ENCODE measurements at regions not wholly inside any gene's neighbourhood (a gene's known extent, or its start where the extent isn't known, plus 50 kb on each side); places are given as distances from the start of the nearest gene placed in this dataset.
"Not testable (repeated sequence)": the region's sequence is repeated elsewhere in the genome, so short reads cannot be mapped to it uniquely, and the experiment has no call there.

GRCh38 chr1:198950036-198950435, 311.2 kb downstream of the PTPRC start:
- H3K4me1 ChIP-seq: no peaks in the 10 kb centered on the region
- no peaks in the 10 kb centered on the region for H3K9me3 ChIP-seq
- intact Hi-C loops (cut with DNase I): no loop called here
- DNase-seq (ENCODE audit: extremely low spot score in 2 of 2): no peak
- TF ChIP-seq, protein P1, sequence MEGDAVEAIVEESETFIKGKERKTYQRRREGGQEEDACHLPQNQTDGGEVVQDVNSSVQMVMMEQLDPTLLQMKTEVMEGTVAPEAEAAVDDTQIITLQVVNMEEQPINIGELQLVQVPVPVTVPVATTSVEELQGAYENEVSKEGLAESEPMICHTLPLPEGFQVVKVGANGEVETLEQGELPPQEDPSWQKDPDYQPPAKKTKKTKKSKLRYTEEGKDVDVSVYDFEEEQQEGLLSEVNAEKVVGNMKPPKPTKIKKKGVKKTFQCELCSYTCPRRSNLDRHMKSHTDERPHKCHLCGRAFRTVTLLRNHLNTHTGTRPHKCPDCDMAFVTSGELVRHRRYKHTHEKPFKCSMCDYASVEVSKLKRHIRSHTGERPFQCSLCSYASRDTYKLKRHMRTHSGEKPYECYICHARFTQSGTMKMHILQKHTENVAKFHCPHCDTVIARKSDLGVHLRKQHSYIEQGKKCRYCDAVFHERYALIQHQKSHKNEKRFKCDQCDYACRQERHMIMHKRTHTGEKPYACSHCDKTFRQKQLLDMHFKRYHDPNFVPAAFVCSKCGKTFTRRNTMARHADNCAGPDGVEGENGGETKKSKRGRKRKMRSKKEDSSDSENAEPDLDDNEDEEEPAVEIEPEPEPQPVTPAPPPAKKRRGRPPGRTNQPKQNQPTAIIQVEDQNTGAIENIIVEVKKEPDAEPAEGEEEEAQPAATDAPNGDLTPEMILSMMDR (IDR thresholded peaks at IDR 0.05): no peak
- TF ChIP-seq POLR2A (IDR thresholded peaks at IDR 0.05) (no peak), POLR2AphosphoS5 (IDR thresholded peaks at IDR 0.05; ENCODE audit: insufficient read depth in 1 of 2, low read depth in 1 of 2) (no peak)
- no peak overlapping the region for H3K27ac ChIP-seq
- H3K36me3 ChIP-seq: no peaks in the 10 kb centered on the region
- no peak overlapping the region for H3K4me3 ChIP-seq
- H3K27me3 ChIP-seq: no peaks in the 10 kb centered on the region

- intact Hi-C loops (cut with DNase I): no loop called here
- no peaks in the 10 kb centered on the region for H3K36me3 ChIP-seq
- no peak overlapping the region for H3K27ac ChIP-seq
- TF ChIP-seq POLR2A (IDR thresholded peaks at IDR 0.05) (no peak), POLR2AphosphoS5 (IDR thresholded peaks at IDR 0.05; ENCODE audit: insufficient read depth in 1 of 2, low read depth in 1 of 2) (no peak)
- TF ChIP-seq, protein P1 (IDR thresholded peaks at IDR 0.05): no peak
- no peaks in the 10 kb centered on the region for H3K9me3 ChIP-seq
- no peaks in the 10 kb centered on the region for H3K4me1 ChIP-seq
- no peaks in the 10 kb centered on the region for H3K27me3 ChIP-seq
- no peak for DNase-seq (ENCODE audit: extremely low spot score in 2 of 2)
- H3K4me3 ChIP-seq: no peak overlapping the region
Observed at GRCh38 chr1:198955085-198955484, 316.2 kb downstream of the PTPRC start.

DNA sequence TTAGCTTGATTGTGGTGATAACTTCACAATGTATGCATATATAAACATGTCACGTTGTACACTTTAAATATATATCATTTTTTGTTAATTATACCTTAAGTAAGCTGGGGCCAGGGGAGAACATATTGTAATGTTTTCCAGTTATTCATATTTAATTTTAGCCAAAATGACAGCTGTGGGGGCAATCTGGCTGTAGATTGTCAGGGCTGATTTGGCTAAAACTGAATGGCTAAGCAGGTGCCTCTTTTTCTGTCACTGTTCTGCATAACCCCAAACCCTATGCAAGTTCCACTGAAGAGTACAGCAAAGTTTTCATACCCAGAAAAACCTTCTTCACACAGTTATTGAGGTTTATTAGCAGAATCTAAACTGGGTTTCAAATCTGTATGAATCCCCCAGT, 318.2 kb downstream of the PTPRC start:
- Histone ChIP-seq H3K27ac (no peak overlapping the region), H3K4me1 (no peaks in the 10 kb centered on the region), H3K9me3 (no peaks in the 10 kb centered on the region), H3K36me3 (no peaks in the 10 kb centered on the region), H3K27me3 (no peaks in the 10 kb centered on the region), H3K4me3 (no peak overlapping the region)
- no peak for DNase-seq (ENCODE audit: extremely low spot score in 2 of 2)
- intact Hi-C loops (cut with DNase I): no loop called here
- TF ChIP-seq POLR2AphosphoS5 (IDR thresholded peaks at IDR 0.05; ENCODE audit: insufficient read depth in 1 of 2, low read depth in 1 of 2): no peak

GRCh38 chr1:198959032-198959431, 320.2 kb downstream of the PTPRC start:
- Histone ChIP-seq H3K27me3 (no peaks in the 10 kb centered on the region), H3K4me3 (no peak overlapping the region), H3K36me3 (no peaks in the 10 kb centered on the region), H3K9me3 (no peaks in the 10 kb centered on the region), H3K4me1 (no peaks in the 10 kb centered on the region), H3K27ac (no peak overlapping the region)
- DNase-seq (ENCODE audit: extremely low spot score in 2 of 2): no peak
- no peak for TF ChIP-seq POLR2A (IDR thresholded peaks at IDR 0.05)
- TF ChIP-seq, protein P1 (IDR thresholded peaks at IDR 0.05): no peak
- no peak for TF ChIP-seq POLR2AphosphoS5 (IDR thresholded peaks at IDR 0.05; ENCODE audit: insufficient read depth in 1 of 2, low read depth in 1 of 2)
- intact Hi-C loops (cut with DNase I): no loop called here

DNA sequence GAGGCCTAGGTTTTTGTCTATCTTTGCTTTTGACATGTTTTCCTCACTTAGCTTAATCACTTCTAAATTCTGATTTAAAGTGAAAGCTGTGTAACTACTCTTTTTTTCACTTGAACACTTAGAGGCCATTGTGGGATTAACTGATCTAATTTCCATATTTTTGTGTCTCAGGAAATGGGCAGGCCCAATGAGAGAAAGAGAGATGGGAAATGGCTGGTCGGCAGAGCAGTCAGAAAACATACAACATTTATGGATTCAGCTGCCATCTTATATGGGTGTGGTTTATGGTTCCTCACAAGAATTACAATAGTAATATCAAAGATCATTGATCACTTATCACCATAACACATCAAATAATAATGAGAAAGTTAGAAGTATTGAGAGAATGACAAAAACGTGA, 320.8 kb downstream of the PTPRC start:
- TF ChIP-seq POLR2AphosphoS5 (IDR thresholded peaks at IDR 0.05; ENCODE audit: insufficient read depth in 1 of 2, low read depth in 1 of 2) (no peak), POLR2A (IDR thresholded peaks at IDR 0.05) (no peak)
- TF ChIP-seq, protein P1 (IDR thresholded peaks at IDR 0.05): no peak
- H3K9me3 ChIP-seq: no peaks in the 10 kb centered on the region
- intact Hi-C loops (cut with DNase I): no loop called here
- no peak for DNase-seq (ENCODE audit: extremely low spot score in 2 of 2)
- no peak overlapping the region for H3K27ac ChIP-seq
- H3K36me3 ChIP-seq: no peaks in the 10 kb centered on the region
- H3K27me3 ChIP-seq: no peaks in the 10 kb centered on the region
- H3K4me1 ChIP-seq: no peaks in the 10 kb centered on the region
- no peak overlapping the region for H3K4me3 ChIP-seq

- H3K36me3 ChIP-seq; H3K27ac ChIP-seq; DNase-seq (ENCODE audit: extremely low spot score in 2 of 2); H3K9me3 ChIP-seq; H3K27me3 ChIP-seq; intact Hi-C loops (cut with DNase I); H3K4me3 ChIP-seq; H3K4me1 ChIP-seq: not testable (repeated sequence)
Observed at GRCh38 chr1:198963796-198964195, 325.0 kb downstream of the PTPRC start.

Data from vagina (tissue), 2 donors.